Right atrium auricular region (tissue), 2 donors: ENCODE measurements at regions not wholly inside any gene's neighbourhood (a gene's known extent, or its start where the extent isn't known, plus 50 kb on each side); places are given as distances from the start of the nearest gene placed in this dataset.

Experiments
- DNase-seq: peaks from one replicate; pipeline ENCODE4 v3.0.0-alpha.2; 2019; ENCODE audit warnings: low spot score
- H3K27ac ChIP-seq, 2 donors: fragments of 200-600 bp; sonication (generic); 1 replicate in 1 of 2; 2 replicates in 1 of 2; pipeline ENCODE4 v1.5.1; 2016 to 2019
- H3K27me3 ChIP-seq, 2 donors: fragments of 200-600 bp; sonication (generic); one replicate each; pipeline versions ENCODE4 v1.5.1 to v1.6.0; 2017 to 2019
- H3K36me3 ChIP-seq: fragments of 200-600 bp; sonication (generic); one replicate; pipeline ENCODE4 v1.5.1; 2016
- H3K4me1 ChIP-seq, 2 donors: fragments of 200-600 bp; sonication (generic); one replicate each; pipeline versions ENCODE4 v1.5.1 to v1.6.0; 2017 to 2019
- H3K4me3 ChIP-seq, 2 donors: fragments of 200-600 bp; sonication (generic); 1 replicate in 1 of 2; 2 replicates in 1 of 2; pipeline ENCODE4 v1.5.1; 2017 to 2019; ENCODE audit warnings: mild to moderate bottlenecking in 1 of 2, moderate library complexity in 1 of 2
- H3K9me3 ChIP-seq, 2 donors: fragments of 200-600 bp; sonication (generic); one replicate each; pipeline ENCODE4 v1.5.1; 2019
- TF ChIP-seq, protein P1 (sequence below), 2 donors: fragments of 200-600 bp; sonication (generic); IDR thresholded peaks; one replicate each; pipeline ENCODE4 v1.5.1; 2019; ENCODE audit warnings: antibody characterized with exemption in 2 of 2

DNA sequence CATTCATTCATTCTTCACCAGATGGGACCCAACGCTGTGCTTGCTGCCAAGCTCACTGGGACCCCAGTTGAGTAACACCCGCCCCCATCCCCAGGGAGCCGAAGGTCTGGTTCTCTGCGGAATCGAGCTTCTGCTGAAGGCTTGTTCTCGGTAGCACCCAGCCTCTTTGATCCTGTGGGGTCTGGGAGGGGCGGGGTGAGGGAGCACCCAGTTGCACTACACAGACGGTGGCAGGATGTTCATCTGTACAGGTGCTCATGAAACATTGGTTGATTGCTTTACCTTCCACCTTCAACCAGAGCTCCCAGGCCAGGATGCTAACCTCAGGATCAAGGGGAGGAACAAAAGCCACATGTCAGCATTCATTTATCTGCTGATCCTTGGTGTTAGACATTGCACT, 77.7 kb upstream of the RGMA start:
- no peak for DNase-seq
- TF ChIP-seq, protein P1, sequence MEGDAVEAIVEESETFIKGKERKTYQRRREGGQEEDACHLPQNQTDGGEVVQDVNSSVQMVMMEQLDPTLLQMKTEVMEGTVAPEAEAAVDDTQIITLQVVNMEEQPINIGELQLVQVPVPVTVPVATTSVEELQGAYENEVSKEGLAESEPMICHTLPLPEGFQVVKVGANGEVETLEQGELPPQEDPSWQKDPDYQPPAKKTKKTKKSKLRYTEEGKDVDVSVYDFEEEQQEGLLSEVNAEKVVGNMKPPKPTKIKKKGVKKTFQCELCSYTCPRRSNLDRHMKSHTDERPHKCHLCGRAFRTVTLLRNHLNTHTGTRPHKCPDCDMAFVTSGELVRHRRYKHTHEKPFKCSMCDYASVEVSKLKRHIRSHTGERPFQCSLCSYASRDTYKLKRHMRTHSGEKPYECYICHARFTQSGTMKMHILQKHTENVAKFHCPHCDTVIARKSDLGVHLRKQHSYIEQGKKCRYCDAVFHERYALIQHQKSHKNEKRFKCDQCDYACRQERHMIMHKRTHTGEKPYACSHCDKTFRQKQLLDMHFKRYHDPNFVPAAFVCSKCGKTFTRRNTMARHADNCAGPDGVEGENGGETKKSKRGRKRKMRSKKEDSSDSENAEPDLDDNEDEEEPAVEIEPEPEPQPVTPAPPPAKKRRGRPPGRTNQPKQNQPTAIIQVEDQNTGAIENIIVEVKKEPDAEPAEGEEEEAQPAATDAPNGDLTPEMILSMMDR (IDR thresholded peaks at IDR 0.05): no peak
- Histone ChIP-seq H3K27ac (no peak overlapping the region), H3K9me3 (no peaks in the 10 kb centered on the region), H3K27me3 (no peaks in the 10 kb centered on the region), H3K4me3 (no peak overlapping the region), H3K4me1 (no peaks in the 10 kb centered on the region), H3K36me3 (no peaks in the 10 kb centered on the region)

DNA sequence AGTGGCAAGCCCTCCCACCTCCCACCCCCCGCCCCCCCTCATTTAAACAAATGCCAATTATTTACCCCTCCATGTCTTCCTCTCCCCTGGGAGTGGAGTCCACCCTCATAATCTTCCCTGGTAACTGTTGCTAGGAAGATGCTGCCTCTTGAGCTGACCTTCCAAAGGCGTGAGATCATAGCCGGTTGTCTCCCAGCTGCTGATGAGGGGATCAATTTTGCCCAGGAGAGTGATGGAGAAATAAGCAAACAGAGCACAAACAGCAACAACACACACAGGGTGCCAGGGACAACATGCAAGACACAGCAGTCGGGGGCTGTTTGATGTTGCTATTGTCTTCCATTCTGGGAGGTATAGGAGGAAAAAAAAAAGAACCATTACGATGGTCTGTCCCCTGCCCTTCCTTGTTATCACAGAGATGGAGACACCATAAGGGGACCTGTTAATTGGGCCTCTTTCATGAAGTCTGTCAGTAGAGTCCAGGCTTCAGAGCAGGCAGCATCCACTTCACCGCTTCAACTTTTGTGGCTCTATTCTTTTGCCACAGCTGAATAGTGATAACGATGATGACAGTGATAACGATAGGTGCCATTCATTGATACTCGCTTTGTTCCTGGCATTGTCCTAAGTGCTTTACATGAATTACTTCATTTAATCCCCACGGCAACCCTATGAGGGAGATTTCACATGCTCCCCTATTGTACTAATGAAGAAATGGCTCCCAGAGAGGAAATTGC, 76.9 kb upstream of the RGMA start:
- Histone ChIP-seq H3K27ac (no peak overlapping the region), H3K9me3 (no peaks in the 10 kb centered on the region), H3K27me3 (no peaks in the 10 kb centered on the region), H3K36me3 (no peaks in the 10 kb centered on the region), H3K4me3 (no peak overlapping the region), H3K4me1 (no peaks in the 10 kb centered on the region)
- TF ChIP-seq, protein P1 (IDR thresholded peaks at IDR 0.05): no peak
- DNase-seq: no peak

DNA sequence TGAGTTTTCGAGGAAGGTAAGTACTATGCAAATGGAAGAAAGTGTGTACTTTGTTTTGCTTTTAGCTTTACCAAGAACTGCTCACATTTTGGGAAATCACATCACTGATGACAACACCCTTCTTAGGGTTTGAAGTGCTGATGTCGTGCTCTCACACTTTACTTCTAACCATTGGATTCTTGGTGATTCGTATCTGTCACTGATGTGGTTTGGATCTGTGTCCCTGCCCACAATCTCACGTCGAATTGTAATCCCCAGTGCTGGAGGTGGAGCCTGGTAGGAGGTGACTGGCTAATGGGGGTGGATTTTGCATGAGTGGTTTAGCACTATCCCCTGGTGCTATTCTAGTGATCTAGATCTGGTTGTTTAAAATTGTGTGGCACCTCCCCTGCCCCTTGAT, 75.4 kb upstream of the RGMA start:
- Histone ChIP-seq H3K27ac (no peak overlapping the region), H3K27me3 (no peaks in the 10 kb centered on the region), H3K4me3 (no peak overlapping the region), H3K9me3 (no peaks in the 10 kb centered on the region), H3K4me1 (no peaks in the 10 kb centered on the region), H3K36me3 (no peaks in the 10 kb centered on the region)
- TF ChIP-seq, protein P1 (IDR thresholded peaks at IDR 0.05): no peak
- no peak for DNase-seq

DNA sequence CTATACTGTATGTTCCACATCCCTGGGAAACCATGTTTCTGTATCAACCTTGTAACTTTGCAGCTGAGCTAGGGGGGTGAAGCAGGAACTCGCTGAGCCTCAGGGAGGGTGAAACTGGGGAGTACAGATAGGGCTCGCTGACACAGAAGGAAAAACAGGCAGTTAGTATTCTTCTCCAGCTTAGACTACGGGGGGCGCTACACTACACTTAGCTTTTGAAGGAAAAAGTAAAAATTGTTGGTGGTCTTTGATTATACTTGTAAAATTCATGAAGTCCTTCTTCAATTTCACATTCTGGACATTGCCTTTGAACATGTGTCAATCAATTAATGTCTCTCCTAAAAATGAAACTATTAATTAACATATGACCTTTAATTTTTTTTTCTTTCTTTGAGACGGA, 73.5 kb upstream of the RGMA start:
- no peak overlapping the region for H3K27ac ChIP-seq

DNA sequence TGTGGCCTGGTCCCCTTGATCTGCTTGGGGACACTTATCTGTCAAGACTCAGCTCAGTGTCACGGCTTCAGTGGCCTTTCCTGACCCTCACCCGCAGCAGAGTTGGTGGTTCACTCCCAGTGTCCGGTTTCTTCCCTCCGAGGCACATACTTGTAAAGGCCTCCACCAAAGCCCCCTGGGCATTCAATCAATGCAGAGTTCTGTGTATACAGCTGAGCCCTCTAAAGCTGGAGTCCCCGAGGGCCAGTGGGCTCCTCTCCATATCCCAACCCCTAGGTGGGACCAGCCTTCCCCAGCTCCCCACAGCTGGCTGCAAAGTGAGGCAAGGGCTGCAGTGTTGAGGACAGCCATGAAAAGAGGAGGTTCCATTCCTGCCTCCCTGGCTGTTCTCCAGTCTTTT, 70.9 kb upstream of the RGMA start:
- H3K36me3 ChIP-seq: no peaks in the 10 kb centered on the region
- peaks cover 0 to 5% of the 10 kb centered on the region in 2 donors for H3K9me3 ChIP-seq
- no peaks in the 10 kb centered on the region for H3K27me3 ChIP-seq
- H3K27ac ChIP-seq: no peak overlapping the region
- DNase-seq: no peak
- H3K4me1 ChIP-seq: no peaks in the 10 kb centered on the region
- TF ChIP-seq, protein P1 (IDR thresholded peaks at IDR 0.05): no peak
- H3K4me3 ChIP-seq: no peak overlapping the region

More for the DNA sequence above, 73.5 kb upstream of the RGMA start:
- H3K4me3 ChIP-seq: no peak overlapping the region
- TF ChIP-seq, protein P1 (IDR thresholded peaks at IDR 0.05): no peak
- DNase-seq: no peak
- H3K36me3 ChIP-seq: no peaks in the 10 kb centered on the region
- no peaks in the 10 kb centered on the region for H3K9me3 ChIP-seq
- no peaks in the 10 kb centered on the region for H3K4me1 ChIP-seq
- H3K27me3 ChIP-seq: no peaks in the 10 kb centered on the region
